GM12878 (cell line): ENCODE measurements at regions not wholly inside any gene's neighbourhood (a gene's known extent, or its start where the extent isn't known, plus 50 kb on each side); places are given as distances from the start of the nearest gene placed in this dataset.
"Not testable (repeated sequence)": the region's sequence is repeated elsewhere in the genome, so short reads cannot be mapped to it uniquely, and the experiment has no call there.

ENCODE experiments used
- ATAC-seq: fragments of 200-7000 bp; cut with Tn5 transposase; 3 replicates; pipeline ENCODE4 v1.9.1; 2020; ENCODE audit warnings: mild to moderate bottlenecking, moderate library complexity
- BruUV-seq: library from RNA; stranded (reverse); fragments of 400-500 nt; replicated peaks from 2 replicates; lab custom pipeline; 2021; lab: Mats Ljungman, UMichigan
- CTCF ChIA-PET: fragments of 300-600 bp; sonication (Branson Sonifier 250); formaldehyde crosslinking; extraction: SDS; loops from one replicate; lab custom pipeline; 2021; ENCODE audit warnings: inconsistent platforms; lab: Yijun Ruan, JAX
- POLR2A ChIA-PET: fragments of 350-600 bp; formaldehyde crosslinking; extraction: SDS; loops from one replicate; lab custom pipeline; 2021; ENCODE audit warnings: inconsistent platforms; lab: Charles Lee
- RAD21 ChIA-PET: fragments of 300-600 bp; sonication (Branson Sonifier 250); formaldehyde crosslinking; loops from one replicate; lab custom pipeline; 2023; ENCODE audit warnings: antibody characterized with exemption; ENCODE audit not compliant: unreplicated experiment; lab: Charles Lee
- SMC1A ChIA-PET: fragments of 300-600 bp; sonication (Branson Sonifier 250); formaldehyde crosslinking; loops from one replicate; lab custom pipeline; 2023; ENCODE audit not compliant: unreplicated experiment, uncharacterized antibody; lab: Charles Lee
- DNase-seq: peaks from one replicate; pipeline ENCODE4 v3.0.0-alpha.2; 2011; ENCODE audit warnings: low read depth, low spot score
- FAIRE-seq: peaks from 3 replicates; lab custom pipeline; 2011; peaks lifted over from hg19 to GRCh38; lab: Jason Lieb, UNC
- H2AFZ ChIP-seq: 2 replicates; pipeline ENCODE4 v1.6.0; 2011; ENCODE audit warnings: low read depth, low read length, control low read depth; ENCODE audit not compliant: control insufficient read depth
- H3K27ac ChIP-seq: 2 replicates; pipeline ENCODE4 v1.5.1; 2011; ENCODE audit warnings: control low read depth; ENCODE audit not compliant: control insufficient read depth, insufficient read depth
- H3K27me3 ChIP-seq, 2 experiments: replicated peaks in 1 of 2; 2 replicates each; pipeline versions ENCODE4 v1.6.0 to v1.6.1; 2011; ENCODE audit warnings: low read length in 1 of 2; ENCODE audit not compliant: control insufficient read depth in 2 of 2, insufficient read depth in 2 of 2
- H3K36me3 ChIP-seq, 2 experiments: 2 replicates each; pipeline ENCODE4 v1.5.1; 2011; ENCODE audit warnings: low read length in 1 of 2; ENCODE audit not compliant: control insufficient read depth in 2 of 2, insufficient read depth in 2 of 2
- H3K4me1 ChIP-seq: 2 replicates; pipeline ENCODE4 v1.6.1; 2011; ENCODE audit warnings: mild to moderate bottlenecking, low read length, moderate library complexity, mixed read lengths; ENCODE audit not compliant: control insufficient read depth, insufficient read depth
- H3K4me2 ChIP-seq: 2 replicates; pipeline ENCODE4 v1.6.0; 2011; ENCODE audit warnings: control low read depth; ENCODE audit not compliant: control insufficient read depth, insufficient read depth
- H3K4me3 ChIP-seq: fragments of 200-600 bp; sonication (generic); 2 replicates; pipeline ENCODE4 v1.5.1; 2016
- H3K79me2 ChIP-seq: 2 replicates; pipeline ENCODE4 v1.6.0; 2011; ENCODE audit warnings: low read length; ENCODE audit not compliant: control insufficient read depth, insufficient read depth
- H3K9ac ChIP-seq: 2 replicates; pipeline ENCODE4 v1.8.0; 2011; ENCODE audit warnings: low read length, control low read depth, mixed read lengths; ENCODE audit not compliant: control insufficient read depth, insufficient read depth
- H3K9me3 ChIP-seq: replicated peaks from 3 replicates; pipeline ENCODE4 v1.5.1; 2011; ENCODE audit warnings: mild to moderate bottlenecking, low read length; ENCODE audit not compliant: control insufficient read depth, insufficient read depth
- H4K20me1 ChIP-seq: 2 replicates; pipeline ENCODE4 v1.6.0; 2011; ENCODE audit not compliant: control insufficient read depth, insufficient read depth
- EED ChIP-seq: sonication (generic); IDR thresholded peaks from 2 replicates; pipeline ENCODE4 v1.6.1; 2016; ENCODE audit warnings: antibody characterized with exemption, low read depth
- KDM1A ChIP-seq: fragments of 200-600 bp; sonication (generic); IDR thresholded peaks from 2 replicates; pipeline ENCODE4 v1.6.1; 2016; ENCODE audit warnings: borderline replicate concordance
- MEF2A ChIP-seq: IDR thresholded peaks from 2 replicates; pipeline ENCODE4 v1.6.1; 2011; ENCODE audit warnings: low read depth, mild to moderate bottlenecking, low read length, moderate library complexity; ENCODE audit not compliant: insufficient read depth
- NBN ChIP-seq: fragments of 450-650 bp; IDR thresholded peaks from 2 replicates; pipeline ENCODE4 v1.6.1; 2016
- RFX5 ChIP-seq: IDR thresholded peaks from 2 replicates; pipeline ENCODE4 v1.6.1; 2011; ENCODE audit warnings: low read depth, low read length, improper control_type of control experiment
- SREBF1 ChIP-seq: IDR thresholded peaks from 2 replicates; pipeline ENCODE4 v1.6.1; 2012; ENCODE audit warnings: mild to moderate bottlenecking, low read length
- ZNF207 ChIP-seq: fragments of 450-650 bp; IDR thresholded peaks from 2 replicates; pipeline ENCODE4 v1.6.1; 2014; ENCODE audit warnings: antibody characterized with exemption, mild to moderate bottlenecking, borderline replicate concordance
- WGBS: methylation state at CpG from one replicate; pipeline ENCODE4 v1.1.6; 2016; ENCODE audit warnings: low lambda C conversion rate; ENCODE audit not compliant: insufficient replicate concordance, insufficient coverage; ENCODE audit errors: missing lambda C conversion rate; 5-methylcytosine and 5-hydroxymethylcytosine counted together
- in situ Hi-C: fragments of 300-500 bp; cut with MboI; formaldehyde crosslinking; loops from 9 replicates; pipeline ENCODE4 v1.14.3; 2018; ENCODE audit warnings: mixed read lengths
- intact Hi-C: fragments of 100-400 bp; cut with micrococcal nuclease; formaldehyde crosslinking; loops from one replicate; pipeline ENCODE4 v1.14.2; 2022; ENCODE audit not compliant: unreplicated experiment
- TF ChIP-seq, protein P1 (sequence below): fragments of 450-650 bp; formaldehyde crosslinking; IDR thresholded peaks from 2 replicates; pipeline ENCODE4 v1.5.0; 2022; ENCODE audit warnings: mild to moderate bottlenecking, missing genetic modification characterization
- TF ChIP-seq, protein P2 (sequence below): fragments of 450-650 bp; IDR thresholded peaks from 2 replicates; pipeline ENCODE4 v1.6.1; 2017; ENCODE audit warnings: borderline replicate concordance

DNA sequence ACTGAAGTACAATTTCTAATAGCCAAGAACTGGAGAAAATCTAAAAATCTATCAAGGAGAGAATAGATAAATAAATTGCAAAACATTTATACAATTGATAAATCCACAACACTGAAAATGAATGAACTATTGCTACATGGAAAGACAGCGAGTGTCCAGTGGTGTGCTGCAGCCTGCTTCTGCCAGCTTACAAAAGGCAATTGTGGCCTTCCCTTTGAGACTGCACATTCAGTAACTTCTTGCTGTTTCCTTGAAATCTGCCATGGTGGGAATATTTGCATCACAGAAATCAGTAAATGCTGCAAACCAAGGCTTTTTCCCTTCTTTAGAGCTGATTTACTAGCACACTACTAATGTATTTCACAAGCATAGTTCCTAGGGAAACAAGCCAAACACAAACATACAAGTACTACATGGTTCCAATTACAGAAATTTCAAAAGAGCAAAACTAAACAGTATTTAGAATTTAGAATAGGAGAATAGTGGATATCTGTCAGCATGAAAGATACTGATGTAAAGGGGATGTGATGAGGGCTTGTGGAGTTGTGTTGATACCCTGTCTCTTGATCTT lies 76.9 kb upstream of the TRIM77 start:
- DNase-seq: no peak
- Histone ChIP-seq H2AFZ (no peak overlapping the region), H3K27ac (no peak overlapping the region), H3K27me3 (no peaks in the 10 kb centered on the region), H3K4me1 (no peaks in the 10 kb centered on the region), H3K4me2 (no peak overlapping the region), H3K36me3 (no peaks in the 10 kb centered on the region), H3K9ac (no peak overlapping the region), H3K9me3 (no peaks in the 10 kb centered on the region), H3K4me3 (no peak overlapping the region), H4K20me1 (no peaks in the 10 kb centered on the region), H3K79me2 (no peaks in the 10 kb centered on the region)
- in situ Hi-C loops (no loop called here), intact Hi-C loops (no loop called here)
- WGBS: 35% methylated on average over 1 of the region's 1 CpG
- no peak for FAIRE-seq
- ChIA-PET CTCF (no interaction called here), SMC1A (no interaction called here), POLR2A (no interaction called here), RAD21 (no interaction called here)
- ATAC-seq: no peak
- no TSS peak for BruUV-seq
- TF ChIP-seq SREBF1 (no peak), NBN (no peak), RFX5 (no peak), ZNF207 (no peak), MEF2A (no peak), KDM1A (no peak), EED (no peak)
- TF ChIP-seq, protein P1, sequence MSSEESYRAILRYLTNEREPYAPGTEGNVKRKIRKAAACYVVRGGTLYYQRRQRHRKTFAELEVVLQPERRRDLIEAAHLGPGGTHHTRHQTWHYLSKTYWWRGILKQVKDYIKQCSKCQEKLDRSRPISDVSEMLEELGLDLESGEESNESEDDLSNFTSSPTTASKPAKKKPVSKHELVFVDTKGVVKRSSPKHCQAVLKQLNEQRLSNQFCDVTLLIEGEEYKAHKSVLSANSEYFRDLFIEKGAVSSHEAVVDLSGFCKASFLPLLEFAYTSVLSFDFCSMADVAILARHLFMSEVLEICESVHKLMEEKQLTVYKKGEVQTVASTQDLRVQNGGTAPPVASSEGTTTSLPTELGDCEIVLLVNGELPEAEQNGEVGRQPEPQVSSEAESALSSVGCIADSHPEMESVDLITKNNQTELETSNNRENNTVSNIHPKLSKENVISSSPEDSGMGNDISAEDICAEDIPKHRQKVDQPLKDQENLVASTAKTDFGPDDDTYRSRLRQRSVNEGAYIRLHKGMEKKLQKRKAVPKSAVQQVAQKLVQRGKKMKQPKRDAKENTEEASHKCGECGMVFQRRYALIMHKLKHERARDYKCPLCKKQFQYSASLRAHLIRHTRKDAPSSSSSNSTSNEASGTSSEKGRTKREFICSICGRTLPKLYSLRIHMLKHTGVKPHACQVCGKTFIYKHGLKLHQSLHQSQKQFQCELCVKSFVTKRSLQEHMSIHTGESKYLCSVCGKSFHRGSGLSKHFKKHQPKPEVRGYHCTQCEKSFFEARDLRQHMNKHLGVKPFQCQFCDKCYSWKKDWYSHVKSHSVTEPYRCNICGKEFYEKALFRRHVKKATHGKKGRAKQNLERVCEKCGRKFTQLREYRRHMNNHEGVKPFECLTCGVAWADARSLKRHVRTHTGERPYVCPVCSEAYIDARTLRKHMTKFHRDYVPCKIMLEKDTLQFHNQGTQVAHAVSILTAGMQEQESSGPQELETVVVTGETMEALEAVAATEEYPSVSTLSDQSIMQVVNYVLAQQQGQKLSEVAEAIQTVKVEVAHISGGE (CRISPR knock-in tag): no peak
- TF ChIP-seq, protein P2, sequence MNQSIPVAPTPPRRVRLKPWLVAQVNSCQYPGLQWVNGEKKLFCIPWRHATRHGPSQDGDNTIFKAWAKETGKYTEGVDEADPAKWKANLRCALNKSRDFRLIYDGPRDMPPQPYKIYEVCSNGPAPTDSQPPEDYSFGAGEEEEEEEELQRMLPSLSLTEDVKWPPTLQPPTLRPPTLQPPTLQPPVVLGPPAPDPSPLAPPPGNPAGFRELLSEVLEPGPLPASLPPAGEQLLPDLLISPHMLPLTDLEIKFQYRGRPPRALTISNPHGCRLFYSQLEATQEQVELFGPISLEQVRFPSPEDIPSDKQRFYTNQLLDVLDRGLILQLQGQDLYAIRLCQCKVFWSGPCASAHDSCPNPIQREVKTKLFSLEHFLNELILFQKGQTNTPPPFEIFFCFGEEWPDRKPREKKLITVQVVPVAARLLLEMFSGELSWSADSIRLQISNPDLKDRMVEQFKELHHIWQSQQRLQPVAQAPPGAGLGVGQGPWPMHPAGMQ: no peak

DNA sequence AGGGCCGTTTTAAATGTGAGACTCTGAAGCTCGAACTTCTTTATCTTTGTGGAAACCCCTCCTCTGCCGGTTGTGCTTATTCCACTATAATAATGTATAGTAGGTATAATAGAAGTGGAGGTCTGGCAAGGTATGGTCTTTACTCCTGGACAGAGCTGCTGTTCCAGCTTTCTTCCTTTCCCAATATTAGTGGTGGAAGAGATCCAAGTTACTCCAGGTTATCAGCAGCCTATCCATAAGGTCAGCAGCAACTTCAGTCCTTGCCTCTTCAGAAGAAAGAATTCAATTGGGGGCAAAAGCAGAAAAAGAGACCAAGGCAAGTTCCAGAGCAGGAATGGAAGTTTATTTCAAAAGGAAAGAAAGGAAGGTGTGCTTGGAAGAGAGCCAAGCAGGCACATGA lies 69.3 kb upstream of the TRIM77 start:
- H2AFZ ChIP-seq, FAIRE-seq, H3K27me3 ChIP-seq, H3K4me1 ChIP-seq, BruUV-seq, H3K79me2 ChIP-seq, DNase-seq, in situ Hi-C loops, H3K9me3 ChIP-seq, POLR2A ChIA-PET, H4K20me1 ChIP-seq, CTCF ChIA-PET, RAD21 ChIA-PET, SMC1A ChIA-PET, H3K9ac ChIP-seq, ATAC-seq, H3K27ac ChIP-seq, H3K36me3 ChIP-seq, intact Hi-C loops, H3K4me2 ChIP-seq, H3K4me3 ChIP-seq: not testable (repeated sequence)
- WGBS: 18% methylated on average over 3 of the region's 3 CpGs
